Neutrophil (primary cell): ENCODE measurements at regions not wholly inside any gene's neighbourhood (a gene's known extent, or its start where the extent isn't known, plus 50 kb on each side); places are given as distances from the start of the nearest gene placed in this dataset.
"Not testable (repeated sequence)": the region's sequence is repeated elsewhere in the genome, so short reads cannot be mapped to it uniquely, and the experiment has no call there.

Experiments used
- H3K27ac ChIP-seq: fragments of 200-600 bp; sonication (generic); 2 replicates; pipeline ENCODE4 v1.5.1; 2016; ENCODE audit warnings: mild to moderate bottlenecking, moderate library complexity
- H3K27me3 ChIP-seq: fragments of 200-600 bp; sonication (generic); 2 replicates; pipeline ENCODE4 v1.6.0; 2016; ENCODE audit warnings: mild to moderate bottlenecking
- H3K36me3 ChIP-seq: fragments of 200-600 bp; sonication (generic); 2 replicates; pipeline ENCODE4 v1.5.1; 2017
- H3K4me1 ChIP-seq, 2 experiments: fragments of 200-600 bp in 1 of 2; sonication (generic) in 1 of 2; 1 replicate in 1 of 2; 2 replicates in 1 of 2; pipeline versions ENCODE4 v1.5.1 to v1.6.1; 2013 to 2016; ENCODE audit warnings: low read depth in 1 of 2, low read length in 1 of 2, mild to moderate bottlenecking in 1 of 2, moderate library complexity in 1 of 2; ENCODE audit not compliant: control insufficient read depth in 1 of 2, insufficient read depth in 1 of 2
- H3K4me3 ChIP-seq, 2 experiments: fragments of 200-600 bp in 1 of 2; sonication (generic) in 1 of 2; 1 replicate in 1 of 2; 2 replicates in 1 of 2; pipeline ENCODE4 v1.5.1; 2013 to 2016; ENCODE audit warnings: low read depth in 1 of 2, low read length in 1 of 2, mild to moderate bottlenecking in 1 of 2, moderate library complexity in 1 of 2
- H3K9me3 ChIP-seq: fragments of 200-600 bp; sonication (generic); 2 replicates; pipeline ENCODE4 v1.5.1; 2016
- CTCF ChIP-seq: fragments of 200-600 bp; sonication (generic); IDR thresholded peaks from 2 replicates; pipeline ENCODE4 v1.5.1; 2016; ENCODE audit warnings: antibody characterized with exemption

GRCh38 chr20:22728146-22728745, 143.9 kb upstream of the FOXA2 start:
- no peak overlapping the region for H3K4me3 ChIP-seq
- no peaks in the 10 kb centered on the region for H3K9me3 ChIP-seq
- no peak for TF ChIP-seq CTCF
- H3K27ac ChIP-seq: no peak overlapping the region
- H3K27me3 ChIP-seq: no peaks in the 10 kb centered on the region
- no peaks in the 10 kb centered on the region for H3K36me3 ChIP-seq
- no peaks in the 10 kb centered on the region for H3K4me1 ChIP-seq

- Histone ChIP-seq H3K4me1 (no peaks in the 10 kb centered on the region), H3K9me3 (no peaks in the 10 kb centered on the region), H3K27ac (no peak overlapping the region), H3K4me3 (no peak overlapping the region), H3K27me3 (no peaks in the 10 kb centered on the region), H3K36me3 (no peaks in the 10 kb centered on the region)
- TF ChIP-seq CTCF: no peak
Observed at GRCh38 chr20:22729180-22729579, 144.8 kb upstream of the FOXA2 start.

GRCh38 chr20:22729616-22730236, 145.4 kb upstream of the FOXA2 start:
- Histone ChIP-seq H3K27ac (no peak overlapping the region), H3K36me3 (no peaks in the 10 kb centered on the region), H3K4me3 (no peak overlapping the region), H3K9me3 (no peaks in the 10 kb centered on the region), H3K27me3 (no peaks in the 10 kb centered on the region), H3K4me1 (no peaks in the 10 kb centered on the region)
- TF ChIP-seq CTCF: no peak

GRCh38 chr20:22732751-22733150, 148.4 kb upstream of the FOXA2 start:
- Histone ChIP-seq H3K36me3 (no peaks in the 10 kb centered on the region), H3K4me3 (no peak overlapping the region), H3K4me1 (no peaks in the 10 kb centered on the region), H3K27ac (no peak overlapping the region), H3K27me3 (no peaks in the 10 kb centered on the region), H3K9me3 (no peaks in the 10 kb centered on the region)
- no peak for TF ChIP-seq CTCF

- H3K27me3 ChIP-seq, H3K27ac ChIP-seq, H3K4me1 ChIP-seq, H3K36me3 ChIP-seq, H3K9me3 ChIP-seq, H3K4me3 ChIP-seq: not testable (repeated sequence)
Observed at GRCh38 chr20:22734946-22735647, 150.7 kb upstream of the FOXA2 start.

GRCh38 chr20:22740829-22741228, 156.5 kb upstream of the FOXA2 start:
- Histone ChIP-seq H3K4me3 (no peak overlapping the region), H3K27ac (no peak overlapping the region), H3K36me3 (no peaks in the 10 kb centered on the region), H3K4me1 (no peaks in the 10 kb centered on the region), H3K27me3 (no peaks in the 10 kb centered on the region), H3K9me3 (no peaks in the 10 kb centered on the region)
- no peak for TF ChIP-seq CTCF
